Ovary (tissue), 7 donors: ENCODE measurements at regions not wholly inside any gene's neighbourhood (a gene's known extent, or its start where the extent isn't known, plus 50 kb on each side); places are given as distances from the start of the nearest gene placed in this dataset.

Source experiments
- DNase-seq, 5 donors: peaks; one replicate each; pipeline ENCODE4 v3.0.0-alpha.2; 2019 to 2020
- H3K27ac ChIP-seq, 2 donors: fragments of 200-600 bp; one replicate each; pipeline versions ENCODE4 v1.5.1 to v1.8.0; 2019 to 2022
- H3K27me3 ChIP-seq: fragments of 200-600 bp; one replicate; pipeline ENCODE4 v1.8.0; 2022
- H3K36me3 ChIP-seq: fragments of 200-600 bp; sonication (generic); one replicate; pipeline ENCODE4 v1.5.1; 2019
- H3K4me1 ChIP-seq: one replicate; pipeline ENCODE4 v1.8.1; 2013; ENCODE audit warnings: mild to moderate bottlenecking, moderate library complexity; ENCODE audit not compliant: insufficient read depth
- H3K4me3 ChIP-seq: fragments of 200-600 bp; sonication (generic); one replicate; pipeline ENCODE4 v1.5.1; 2017
- H3K9me3 ChIP-seq, 2 donors: fragments of 200-600 bp in 1 of 2; sonication (generic) in 1 of 2; one replicate each; pipeline versions ENCODE4 v1.5.1 to v1.8.1; 2013 to 2019; ENCODE audit warnings: mild to moderate bottlenecking in 1 of 2, moderate library complexity in 1 of 2
- EP300 ChIP-seq: sonication (generic); formaldehyde crosslinking; IDR thresholded peaks from one replicate; pipeline ENCODE4 v1.6.1; 2017; ENCODE audit warnings: antibody characterized with exemption
- POLR2A ChIP-seq: fragments of 450-650 bp; IDR thresholded peaks from one replicate; pipeline ENCODE4 v1.6.1; 2017; ENCODE audit warnings: antibody characterized with exemption, mild to moderate bottlenecking, moderate library complexity
- WGBS, 3 donors: extraction: QIAGEN DNeasy Blood & Tissue Kit in 1 of 3; methylation state at CpG; one replicate each; pipeline versions ENCODE4 v1.1.5 to v1.1.7; 2013 to 2017; 5-methylcytosine and 5-hydroxymethylcytosine counted together
- intact Hi-C, 4 donors: fragments of 100-400 bp; cut with DNase I; formaldehyde crosslinking; loops; one replicate each; pipeline versions ENCODE4 v1.11.0 to v1.15.1; 2022 to 2023
- TF ChIP-seq, protein P1 (sequence below), 3 donors: fragments of 450-650 bp in 2 of 3; fragments of 200-600 bp in 1 of 3; IDR thresholded peaks; one replicate each; pipeline versions ENCODE4 v1.5.1 to v1.8.0; 2016 to 2022; ENCODE audit warnings: antibody characterized with exemption in 3 of 3, mild to moderate bottlenecking in 1 of 3
- donor health status: DM: no; HTN: no; CAD: no; lungs with moderate emphysema.
- donor health status: DM: no; HTN: no; CAD: no.
- donor health status: Bipolar disorder and iron deficiency.
- donor health status: DM: no; HTN: no; CAD: no.
- donor health status: DM: yes; HTN: yes; CAD: no.

DNA sequence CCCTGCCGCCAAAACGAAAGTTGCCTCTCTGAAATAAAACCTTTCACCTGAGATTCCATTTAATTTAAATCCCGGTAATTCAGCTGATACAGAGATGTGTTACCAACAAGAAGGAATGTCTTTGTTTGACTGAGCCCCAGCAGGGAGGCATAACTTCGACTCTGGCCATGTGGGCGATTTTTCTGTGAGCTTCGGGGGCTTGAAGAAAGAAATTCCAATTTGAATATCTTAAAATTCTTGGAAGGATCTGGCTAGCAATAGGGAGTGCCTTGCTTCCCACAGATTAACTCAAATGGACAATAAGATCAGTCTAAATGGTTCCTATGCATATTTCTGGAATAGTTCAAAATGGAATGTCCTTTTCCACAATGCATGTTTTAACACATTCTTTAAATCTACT is 252.5 kb upstream of the TMPO start:
- H3K9me3 ChIP-seq: no peaks in the 10 kb centered on the region
- DNase-seq: no peak
- no peaks in the 10 kb centered on the region for H3K4me1 ChIP-seq
- TF ChIP-seq, protein P1, sequence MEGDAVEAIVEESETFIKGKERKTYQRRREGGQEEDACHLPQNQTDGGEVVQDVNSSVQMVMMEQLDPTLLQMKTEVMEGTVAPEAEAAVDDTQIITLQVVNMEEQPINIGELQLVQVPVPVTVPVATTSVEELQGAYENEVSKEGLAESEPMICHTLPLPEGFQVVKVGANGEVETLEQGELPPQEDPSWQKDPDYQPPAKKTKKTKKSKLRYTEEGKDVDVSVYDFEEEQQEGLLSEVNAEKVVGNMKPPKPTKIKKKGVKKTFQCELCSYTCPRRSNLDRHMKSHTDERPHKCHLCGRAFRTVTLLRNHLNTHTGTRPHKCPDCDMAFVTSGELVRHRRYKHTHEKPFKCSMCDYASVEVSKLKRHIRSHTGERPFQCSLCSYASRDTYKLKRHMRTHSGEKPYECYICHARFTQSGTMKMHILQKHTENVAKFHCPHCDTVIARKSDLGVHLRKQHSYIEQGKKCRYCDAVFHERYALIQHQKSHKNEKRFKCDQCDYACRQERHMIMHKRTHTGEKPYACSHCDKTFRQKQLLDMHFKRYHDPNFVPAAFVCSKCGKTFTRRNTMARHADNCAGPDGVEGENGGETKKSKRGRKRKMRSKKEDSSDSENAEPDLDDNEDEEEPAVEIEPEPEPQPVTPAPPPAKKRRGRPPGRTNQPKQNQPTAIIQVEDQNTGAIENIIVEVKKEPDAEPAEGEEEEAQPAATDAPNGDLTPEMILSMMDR (IDR thresholded peaks at IDR 0.05): no peak
- TF ChIP-seq POLR2A: no peak
- TF ChIP-seq EP300: no peak
- 72 to 80% (median 74%) methylated on average over 6 of the region's 6 CpGs for WGBS, 3 donors
- H3K36me3 ChIP-seq: no peaks in the 10 kb centered on the region
- intact Hi-C loops: no loop called here
- H3K27me3 ChIP-seq: no peaks in the 10 kb centered on the region
- no peak overlapping the region for H3K4me3 ChIP-seq
- H3K27ac ChIP-seq: no peak overlapping the region

DNA sequence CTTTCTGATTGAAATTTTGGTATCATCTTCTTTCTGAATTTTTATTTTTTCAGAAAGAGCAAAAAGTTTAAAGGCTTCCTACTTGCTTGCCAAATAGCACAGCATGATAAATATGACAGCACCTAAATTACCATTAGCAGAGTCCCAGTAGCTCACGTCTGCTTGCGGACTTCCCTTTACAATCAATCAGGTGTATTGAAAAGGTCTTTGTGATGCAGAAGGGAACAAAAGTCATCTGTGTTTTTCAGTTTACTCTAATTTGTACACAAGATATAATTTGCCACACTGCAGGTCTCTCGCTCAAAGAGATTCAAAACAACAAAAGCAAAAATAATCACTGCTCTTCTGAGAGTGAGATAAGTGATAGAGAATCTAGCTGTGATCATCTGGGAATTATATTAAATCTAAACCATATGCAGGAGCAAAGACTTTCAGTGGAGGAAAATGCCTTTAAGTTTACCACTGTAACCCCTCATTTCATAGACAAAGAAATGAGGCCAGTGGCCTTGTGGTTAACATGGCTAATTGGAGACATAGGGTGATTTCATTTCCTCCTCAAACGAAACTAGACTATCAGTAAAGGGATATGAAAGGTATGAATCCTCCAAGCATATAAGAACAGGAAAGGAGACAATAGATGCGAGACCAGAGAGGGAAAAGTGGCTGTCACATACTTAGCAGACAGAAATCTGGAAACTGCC is 240.8 kb upstream of the TMPO start:
- Histone ChIP-seq H3K4me3 (no peak overlapping the region), H3K27me3 (no peaks in the 10 kb centered on the region), H3K9me3 (no peaks in the 10 kb centered on the region), H3K36me3 (no peaks in the 10 kb centered on the region), H3K4me1 (no peaks in the 10 kb centered on the region), H3K27ac (no peak overlapping the region)
- intact Hi-C loops: no loop called here
- 39 to 52% (median 41%) methylated on average over 5 of the region's 5 CpGs for WGBS, 3 donors
- TF ChIP-seq, protein P1 (IDR thresholded peaks at IDR 0.05): no peak
- no peak for TF ChIP-seq EP300
- TF ChIP-seq POLR2A: no peak
- no peak for DNase-seq

DNA sequence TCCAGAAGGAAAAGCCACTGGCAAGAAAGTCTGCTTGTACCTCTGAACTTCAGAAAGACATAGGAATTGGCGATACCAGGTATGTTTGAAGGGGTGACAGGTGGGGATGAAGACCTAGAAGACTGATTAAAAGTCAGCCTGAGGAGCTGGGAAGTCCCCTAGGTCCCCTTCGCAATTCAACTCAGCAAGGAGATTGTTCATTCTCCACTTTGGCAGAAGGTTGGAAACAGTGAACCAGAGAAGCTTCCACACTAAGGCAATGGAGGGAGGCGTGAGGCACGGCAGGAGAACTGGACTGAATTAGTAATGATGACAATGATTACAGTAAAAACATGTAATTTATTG is 240.3 kb upstream of the TMPO start:
- TF ChIP-seq EP300 (no peak), POLR2A (no peak)
- TF ChIP-seq, protein P1 (IDR thresholded peaks at IDR 0.05): no peak

DNA sequence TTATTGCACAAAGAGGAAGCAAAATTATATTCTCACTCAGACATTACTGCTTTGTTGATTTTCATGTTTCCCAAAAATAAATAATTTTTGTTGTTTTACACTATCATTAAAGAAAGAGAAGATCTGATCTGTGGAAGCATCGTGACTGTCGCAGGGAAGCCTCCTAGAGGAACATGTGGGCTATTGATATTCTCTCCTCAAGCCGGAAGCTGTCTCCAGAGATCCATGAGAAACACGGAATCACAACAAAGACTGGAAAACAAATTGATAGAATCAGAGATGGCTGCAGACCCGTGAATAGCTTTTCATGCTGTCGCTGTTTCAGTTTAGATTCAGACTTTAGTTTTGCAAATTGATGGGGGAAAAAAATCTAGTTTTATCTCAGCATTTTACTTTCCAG is 235.2 kb upstream of the TMPO start:
- Histone ChIP-seq H3K36me3 (no peaks in the 10 kb centered on the region), H3K4me1 (no peaks in the 10 kb centered on the region), H3K27me3 (no peaks in the 10 kb centered on the region), H3K9me3 (no peaks in the 10 kb centered on the region), H3K4me3 (no peak overlapping the region), H3K27ac (no peak overlapping the region)
- TF ChIP-seq, protein P1 (IDR thresholded peaks at IDR 0.05): no peak
- TF ChIP-seq POLR2A (no peak), EP300 (no peak)
- 71 to 73% (median 72%) methylated on average over 6 of the region's 6 CpGs for WGBS, 3 donors
- no peak for DNase-seq
- intact Hi-C loops: no loop called here

More for the DNA sequence above, 240.3 kb upstream of the TMPO start:
- intact Hi-C loops: no loop called here
- no peaks in the 10 kb centered on the region for H3K27me3 ChIP-seq
- H3K4me1 ChIP-seq: no peaks in the 10 kb centered on the region
- no peaks in the 10 kb centered on the region for H3K36me3 ChIP-seq
- H3K27ac ChIP-seq: no peak overlapping the region
- 74 to 89% (median 82%) methylated on average over 4 of the region's 4 CpGs for WGBS, 3 donors
- no peaks in the 10 kb centered on the region for H3K9me3 ChIP-seq
- no peak for DNase-seq
- no peak overlapping the region for H3K4me3 ChIP-seq
